Astrocyte (in vitro differentiated cells and primary cell): ENCODE measurements at regions not wholly inside any gene's neighbourhood (a gene's known extent, or its start where the extent isn't known, plus 50 kb on each side); places are given as distances from the start of the nearest gene placed in this dataset.

ENCODE experiments used
- DNase-seq: peaks from one replicate; pipeline ENCODE4 v3.0.0-alpha.2; 2010; ENCODE audit warnings: low read depth
- FAIRE-seq: peaks from 2 replicates; lab custom pipeline; 2011; peaks lifted over from hg19 to GRCh38; lab: Jason Lieb, UNC
- H2AFZ ChIP-seq: 2 replicates; pipeline ENCODE4 v1.6.0; 2012; ENCODE audit warnings: low read depth, low read length, inconsistent platforms
- H3K27ac ChIP-seq: 2 replicates; pipeline ENCODE4 v1.5.1; 2011; ENCODE audit warnings: low read depth, low read length, inconsistent platforms
- H3K27me3 ChIP-seq: 2 replicates; pipeline ENCODE4 v1.6.0; 2011; ENCODE audit warnings: low read length, inconsistent platforms; ENCODE audit not compliant: insufficient read depth
- H3K36me3 ChIP-seq: 2 replicates; pipeline ENCODE4 v1.5.1; 2011; ENCODE audit warnings: low read length, inconsistent platforms; ENCODE audit not compliant: insufficient read depth
- H3K4me1 ChIP-seq: 2 replicates; pipeline ENCODE4 v1.5.1; 2011; ENCODE audit warnings: low read length, inconsistent platforms; ENCODE audit not compliant: insufficient read depth
- H3K4me2 ChIP-seq: 2 replicates; pipeline ENCODE4 v1.6.0; 2012; ENCODE audit warnings: low read length, inconsistent platforms
- H3K4me3 ChIP-seq: 2 replicates; pipeline ENCODE4 v1.5.1; 2011; ENCODE audit warnings: low read depth, mild to moderate bottlenecking, low read length, inconsistent platforms; ENCODE audit not compliant: insufficient read depth
- H3K79me2 ChIP-seq: 2 replicates; pipeline ENCODE4 v1.6.0; 2012; ENCODE audit warnings: mild to moderate bottlenecking, low read length, inconsistent platforms; ENCODE audit not compliant: insufficient read depth
- H3K9ac ChIP-seq: 2 replicates; pipeline ENCODE4 v1.6.0; 2012; ENCODE audit warnings: mild to moderate bottlenecking, low read length, inconsistent platforms
- H3K9me3 ChIP-seq: 2 replicates; pipeline ENCODE4 v1.5.1; 2012; ENCODE audit warnings: low read depth, mild to moderate bottlenecking, low read length, inconsistent platforms; ENCODE audit not compliant: insufficient read depth
- H4K20me1 ChIP-seq: 2 replicates; pipeline ENCODE4 v1.6.0; 2012; ENCODE audit warnings: low read length, inconsistent platforms; ENCODE audit not compliant: insufficient read depth
- H3K27ac Mint-ChIP-seq: one replicate; pipeline ENCODE4 v1.8.0; 2021; ENCODE audit warnings: mild to moderate bottlenecking, mixed read lengths; ENCODE audit not compliant: unreplicated experiment
- H3K27me3 Mint-ChIP-seq: one replicate; pipeline ENCODE4 v1.8.0; 2021; ENCODE audit warnings: low read depth, mixed read lengths; ENCODE audit not compliant: unreplicated experiment
- H3K36me3 Mint-ChIP-seq: one replicate; pipeline ENCODE4 v1.8.0; 2021; ENCODE audit warnings: low read depth, mixed read lengths; ENCODE audit not compliant: unreplicated experiment
- H3K4me1 Mint-ChIP-seq: one replicate; pipeline ENCODE4 v1.8.0; 2021; ENCODE audit warnings: low read depth, mixed read lengths; ENCODE audit not compliant: unreplicated experiment
- H3K4me3 Mint-ChIP-seq: one replicate; pipeline ENCODE4 v1.8.0; 2021; ENCODE audit warnings: mild to moderate bottlenecking, moderate library complexity, mixed read lengths; ENCODE audit not compliant: unreplicated experiment
- H3K9me3 Mint-ChIP-seq: one replicate; pipeline ENCODE4 v1.8.0; 2021; ENCODE audit warnings: mild to moderate bottlenecking, mixed read lengths; ENCODE audit not compliant: unreplicated experiment
- CTCF ChIP-seq: IDR thresholded peaks from 2 replicates; pipeline ENCODE4 v1.5.1; 2011; ENCODE audit warnings: low read depth, mild to moderate bottlenecking, inconsistent platforms, low read length, moderate library complexity; ENCODE audit not compliant: insufficient read depth
- EZH2 ChIP-seq: IDR thresholded peaks from 2 replicates; pipeline ENCODE4 v1.6.1; 2012; ENCODE audit warnings: mild to moderate bottlenecking, low read length, inconsistent platforms; ENCODE audit not compliant: insufficient read depth

DNA sequence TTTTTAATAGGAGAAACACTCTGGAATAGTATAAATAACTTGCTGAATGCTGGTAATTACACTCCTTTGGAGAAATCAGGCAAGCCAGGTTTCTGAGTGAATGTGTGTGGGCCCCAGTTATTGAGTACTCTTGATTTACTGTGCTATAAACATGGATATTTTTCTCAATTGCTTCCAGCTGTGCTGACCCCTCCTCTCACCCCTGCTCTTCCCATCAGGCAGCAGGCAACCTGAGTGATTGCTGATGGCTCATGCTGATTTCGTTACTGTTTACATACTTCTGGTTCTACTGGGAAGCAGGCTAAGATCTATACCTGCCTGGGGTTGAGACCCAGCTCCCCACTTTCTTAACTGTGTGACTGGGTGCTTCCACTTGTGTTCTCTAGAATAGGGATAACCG lies 68.5 kb downstream of the DHCR7 start:
- H3K36me3 ChIP-seq, result no peaks in the 10 kb centered on the region
- no peak for FAIRE-seq

GRCh38 chr11:71373791-71374454 lies 74.3 kb downstream of the DHCR7 start:
- Mint-ChIP-seq H3K27ac (no peak overlapping the region), H3K4me1 (no peaks in the 10 kb centered on the region), H3K9me3 (peaks cover 9% of the 10 kb centered on the region), H3K36me3 (no peaks in the 10 kb centered on the region), H3K27me3 (peaks cover 50% of the 10 kb centered on the region), H3K4me3 (no peak overlapping the region)
- no peaks in the 10 kb centered on the region for H3K4me1 ChIP-seq
- FAIRE-seq, result no peak
- no peak overlapping the region for H2AFZ ChIP-seq
- no peaks in the 10 kb centered on the region for H3K79me2 ChIP-seq
- H3K36me3 ChIP-seq, result no peaks in the 10 kb centered on the region
- H3K27ac ChIP-seq, result no peak overlapping the region
- no peak overlapping the region for H3K4me2 ChIP-seq
- no peaks in the 10 kb centered on the region for H4K20me1 ChIP-seq
- no peaks in the 10 kb centered on the region for H3K9me3 ChIP-seq
- no peak for TF ChIP-seq EZH2
- TF ChIP-seq CTCF, result no peak
- peaks cover 2% of the 10 kb centered on the region for H3K27me3 ChIP-seq
- no peak overlapping the region for H3K4me3 ChIP-seq
- no peak for DNase-seq
- H3K9ac ChIP-seq, result no peak overlapping the region

More for the DNA sequence above, 68.5 kb downstream of the DHCR7 start:
- no peaks in the 10 kb centered on the region for H4K20me1 ChIP-seq
- TF ChIP-seq CTCF, result no peak
- no peak for TF ChIP-seq EZH2
- no peak overlapping the region for H3K27ac Mint-ChIP-seq
- H3K4me3 Mint-ChIP-seq, result no peak overlapping the region
- H3K9me3 ChIP-seq, result peaks cover 8% of the 10 kb centered on the region
- no peaks in the 10 kb centered on the region for H3K79me2 ChIP-seq
- DNase-seq, result no peak
- H3K27me3 Mint-ChIP-seq, result peaks cover 49% of the 10 kb centered on the region
- H3K27ac ChIP-seq, result no peak overlapping the region
- H3K9me3 Mint-ChIP-seq, result peaks cover 11% of the 10 kb centered on the region
- H3K4me1 ChIP-seq, result no peaks in the 10 kb centered on the region
- H3K4me1 Mint-ChIP-seq, result no peaks in the 10 kb centered on the region
- H2AFZ ChIP-seq, result no peak overlapping the region
- no peak overlapping the region for H3K9ac ChIP-seq
- no peaks in the 10 kb centered on the region for H3K27me3 ChIP-seq
- H3K4me2 ChIP-seq, result no peak overlapping the region
- H3K36me3 Mint-ChIP-seq, result no peaks in the 10 kb centered on the region
- no peak overlapping the region for H3K4me3 ChIP-seq
